Epithelial cell of proximal tubule (primary cell): ENCODE measurements at regions not wholly inside any gene's neighbourhood (a gene's known extent, or its start where the extent isn't known, plus 50 kb on each side); places are given as distances from the start of the nearest gene placed in this dataset.

Source experiments
- DNase-seq: peaks from one replicate; pipeline ENCODE4 v3.0.0-alpha.2; 2011; ENCODE audit warnings: low read depth
- H3K4me3 ChIP-seq: 2 replicates; pipeline ENCODE4 v1.5.1; 2011; ENCODE audit warnings: low read depth, mild to moderate bottlenecking, low read length
- CTCF ChIP-seq: conservative IDR thresholded peaks from 2 replicates; pipeline ENCODE4 v1.5.1; 2012; ENCODE audit warnings: low read depth, mild to moderate bottlenecking, low read length

- no peak overlapping the region for H3K4me3 ChIP-seq
- DNase-seq, result no peak
- peak; percentile 93 for TF ChIP-seq CTCF
Observed at GRCh38 chr6:148144917-148145521, 197.6 kb upstream of the SASH1 start.

GRCh38 chr6:148146717-148147462 lies 195.7 kb upstream of the SASH1 start:
- no peak for TF ChIP-seq CTCF
- no peak overlapping the region for H3K4me3 ChIP-seq
- no peak for DNase-seq

GRCh38 chr6:148147463-148147830 lies 195.2 kb upstream of the SASH1 start:
- no peak for TF ChIP-seq CTCF
- H3K4me3 ChIP-seq, result no peak overlapping the region
- DNase-seq, result no peak

- no peak overlapping the region for H3K4me3 ChIP-seq
- TF ChIP-seq CTCF, result no peak
- DNase-seq, result no peak
Observed at GRCh38 chr6:148151896-148152643, 190.6 kb upstream of the SASH1 start.

- DNase-seq, result no peak
- H3K4me3 ChIP-seq, result no peak overlapping the region
- TF ChIP-seq CTCF, result no peak
Observed at GRCh38 chr6:148154668-148155067, 188.0 kb upstream of the SASH1 start.

DNA sequence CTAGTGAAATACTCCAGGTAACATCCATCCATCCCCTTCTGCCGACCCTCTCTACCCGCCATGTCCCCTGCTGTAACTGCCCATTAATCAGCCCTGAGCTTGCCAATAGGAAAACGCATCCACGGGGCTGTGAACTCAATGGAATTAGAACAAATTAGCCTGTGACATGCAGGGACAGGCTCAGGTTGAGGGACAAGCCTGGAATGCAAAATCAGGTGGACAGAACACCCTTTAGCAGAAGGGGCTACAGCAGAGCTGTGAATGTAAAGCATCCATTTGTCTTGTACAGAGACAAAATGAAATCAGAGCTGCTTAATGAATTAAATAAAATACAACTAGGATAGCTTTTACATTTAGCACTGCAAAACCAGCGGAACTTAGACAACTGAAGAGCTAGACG lies 187.3 kb upstream of the SASH1 start:
- no peak for TF ChIP-seq CTCF
- no peak for DNase-seq
- H3K4me3 ChIP-seq, result no peak overlapping the region
